KBM-7 (cell line): ENCODE measurements at regions not wholly inside any gene's neighbourhood (a gene's known extent, or its start where the extent isn't known, plus 50 kb on each side); places are given as distances from the start of the nearest gene placed in this dataset.
A peak's percentile ranks its signal among the peaks of the same experiment; 100 is the strongest.
"Not testable (repeated sequence)": the region's sequence is repeated elsewhere in the genome, so short reads cannot be mapped to it uniquely, and the experiment has no call there.

ENCODE experiments used
- DNase-seq: peaks from one replicate; pipeline ENCODE4 v3.0.0-alpha.2; 2015
- in situ Hi-C: fragments of 300-500 bp; cut with MboI; formaldehyde crosslinking; loops from 2 replicates; pipeline ENCODE4 v1.14.3; 2020; ENCODE audit warnings: low sequenced_read_pairs, low pct_unique_long_range_greater_than_20kb, mixed read lengths

GRCh38 chr16:88271296-88271695 lies 111.5 kb upstream of the ZNF469 start:
- in situ Hi-C loops, DNase-seq: not testable (repeated sequence)

- DNase-seq, in situ Hi-C loops: not testable (repeated sequence)
Measured at GRCh38 chr16:88271776-88272175, 111.0 kb upstream of the ZNF469 start.

- in situ Hi-C loops, result not testable (repeated sequence)
Measured at GRCh38 chr16:88272437-88272836, 110.3 kb upstream of the ZNF469 start.

GRCh38 chr16:88274126-88274750 lies 108.5 kb upstream of the ZNF469 start:
- DNase-seq, in situ Hi-C loops: not testable (repeated sequence)

More at GRCh38 chr16:88272437-88272836, 110.3 kb upstream of the ZNF469 start:
- not testable (repeated sequence) for DNase-seq

GRCh38 chr16:88274847-88275246 lies 107.9 kb upstream of the ZNF469 start:
- in situ Hi-C loops, result no loop called here

DNA sequence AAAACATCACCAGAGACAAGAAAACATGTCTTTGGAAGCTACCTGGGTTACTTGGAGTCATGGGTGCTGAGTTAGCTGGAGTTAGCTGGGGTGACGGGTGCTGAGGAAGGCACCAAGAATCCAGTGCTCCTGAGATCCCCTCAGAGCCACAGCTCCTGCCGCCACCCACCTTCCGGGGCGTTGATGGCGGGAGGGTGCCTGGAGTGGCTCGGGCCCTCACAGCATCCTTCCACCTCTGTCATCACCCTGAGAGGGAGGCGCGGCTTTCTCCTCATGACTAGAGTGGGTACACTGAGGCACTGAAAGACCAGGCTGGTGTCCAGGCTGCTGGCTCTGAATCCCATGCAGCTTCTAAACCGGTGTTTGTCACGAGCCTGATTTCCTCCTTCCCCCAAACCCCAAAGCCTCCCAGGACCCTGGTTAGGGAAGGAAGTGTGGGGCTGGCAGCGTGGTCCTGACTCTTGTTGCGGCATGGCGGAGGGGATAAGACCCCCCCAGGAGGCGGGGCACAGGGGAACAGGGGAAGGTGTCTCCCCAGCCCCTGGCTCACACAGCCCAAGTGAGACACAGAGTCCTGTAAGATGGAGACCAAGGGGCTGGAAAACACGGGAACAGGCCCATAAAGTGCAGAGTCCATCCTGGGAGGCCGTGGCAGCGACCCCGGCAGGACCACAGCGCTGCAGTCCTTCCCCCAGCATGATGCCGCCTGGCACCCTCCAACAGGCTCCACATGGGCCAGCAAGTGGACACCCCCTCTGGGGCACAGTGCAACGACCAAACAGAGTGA lies 107.2 kb upstream of the ZNF469 start:
- in situ Hi-C loops, DNase-seq: not testable (repeated sequence)

More at GRCh38 chr16:88274847-88275246, 107.9 kb upstream of the ZNF469 start:
- no peak for DNase-seq

- in situ Hi-C loops, DNase-seq: not testable (repeated sequence)
Measured at GRCh38 chr16:88276123-88276588, 106.6 kb upstream of the ZNF469 start.

GRCh38 chr16:88276591-88276990 lies 106.2 kb upstream of the ZNF469 start:
- DNase-seq, result no peak
- in situ Hi-C loops, result no loop called here

DNA sequence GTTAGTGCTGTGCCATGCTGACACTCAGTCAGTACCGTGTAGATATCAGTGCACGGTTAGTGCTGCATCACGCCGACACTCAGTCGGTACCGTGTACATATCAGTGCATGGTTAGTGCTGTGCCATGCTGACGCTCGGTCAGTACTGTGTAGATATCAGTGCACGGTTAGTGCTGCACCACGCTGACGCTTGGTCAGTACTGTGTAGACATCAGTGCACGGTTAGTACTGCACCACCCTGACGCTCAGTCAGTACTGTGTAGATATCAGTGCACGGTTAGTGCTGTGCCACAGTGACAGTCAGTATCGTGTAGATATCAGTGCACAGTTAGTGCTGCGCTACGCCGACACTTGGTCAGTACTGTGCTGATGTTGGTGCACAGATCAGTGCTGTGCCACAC lies 102.8 kb upstream of the ZNF469 start:
- DNase-seq, result no peak
- in situ Hi-C loops, result no loop called here

- in situ Hi-C loops, result no loop called here
- DNase-seq, result no peak
Measured at GRCh38 chr16:88281858-88282563, 100.7 kb upstream of the ZNF469 start.

DNA sequence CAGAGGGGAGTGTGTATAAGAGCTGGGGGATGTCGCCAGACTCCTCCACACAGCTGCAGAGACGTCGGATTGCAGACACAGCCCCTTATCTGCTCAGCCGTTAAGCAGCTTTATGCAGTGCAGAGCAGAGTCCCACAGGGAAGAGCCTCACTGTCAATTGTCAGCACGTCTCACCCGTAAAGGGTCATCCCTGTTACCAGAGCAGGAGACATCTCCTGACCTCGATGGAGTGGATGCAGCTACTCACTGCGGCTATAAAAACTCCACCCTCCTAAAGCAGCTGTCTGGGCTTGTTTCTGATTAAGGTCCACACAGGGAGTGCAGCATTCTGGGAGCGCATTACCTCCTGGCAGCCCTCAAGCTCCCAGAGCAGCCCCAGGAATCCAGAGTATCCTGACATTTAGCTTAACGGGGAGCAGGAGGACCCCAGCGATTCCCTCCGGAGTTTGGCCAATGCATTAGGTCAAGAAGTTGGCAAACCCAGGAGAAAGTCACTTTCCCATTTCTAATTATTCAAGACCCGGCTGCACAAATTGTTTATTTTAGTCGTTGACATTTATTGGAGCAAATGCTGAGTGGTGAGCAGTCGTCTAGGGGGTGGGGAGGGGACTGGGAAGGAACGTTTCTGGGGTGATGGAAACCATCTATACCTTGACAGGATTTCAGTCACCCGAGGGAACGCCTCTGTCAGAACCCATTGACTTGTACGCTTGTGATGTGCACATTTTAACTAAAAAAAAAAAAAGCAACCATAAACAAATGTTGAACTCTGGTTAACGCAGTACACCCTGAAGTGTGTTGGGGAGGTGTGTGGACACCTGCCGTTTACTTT lies 100.0 kb upstream of the ZNF469 start:
- DNase-seq, result no peak
- in situ Hi-C loops, result no loop called here

DNA sequence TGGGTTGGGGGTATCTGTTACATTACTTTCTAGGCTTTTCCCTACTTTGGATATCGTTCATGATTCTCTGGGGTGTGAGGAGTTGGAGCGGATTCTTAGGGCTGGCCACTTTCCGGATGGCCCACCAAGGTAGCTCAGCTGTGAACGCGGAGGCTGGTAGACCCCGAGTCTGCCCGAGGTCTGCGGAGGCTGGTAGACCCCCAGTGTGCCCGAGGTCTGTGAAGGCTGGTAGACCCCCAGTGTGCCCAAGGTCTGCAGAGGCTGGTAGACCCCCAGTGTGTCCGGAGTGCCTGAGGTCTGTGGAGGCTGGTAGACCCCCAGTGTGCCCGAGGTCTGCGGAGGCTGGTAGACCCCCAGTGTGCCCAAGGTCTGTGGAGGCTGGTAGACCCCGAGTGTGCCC lies 99.2 kb upstream of the ZNF469 start:
- no peak for DNase-seq
- in situ Hi-C loops, result no loop called here

DNA sequence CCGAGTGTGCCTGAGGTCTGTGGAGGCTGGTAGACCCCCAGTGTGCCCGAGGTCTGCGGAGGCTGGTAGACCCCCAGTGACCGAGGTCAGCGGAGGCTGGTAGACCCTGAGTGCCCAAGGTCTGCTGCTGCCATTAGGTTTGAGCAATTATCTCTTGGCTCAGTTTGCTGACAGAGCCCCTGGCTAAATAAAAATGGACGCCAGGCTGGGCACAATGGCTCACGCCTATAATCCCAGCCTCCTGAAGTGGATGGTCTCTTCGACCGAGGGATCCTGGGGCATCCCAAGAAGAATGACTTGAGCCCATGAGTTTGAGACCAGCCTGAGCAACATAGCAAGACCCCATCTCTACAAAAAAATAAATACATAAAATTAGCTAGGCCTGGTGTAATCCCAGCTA lies 98.7 kb upstream of the ZNF469 start:
- in situ Hi-C loops, result no loop called here
- no peak for DNase-seq

- in situ Hi-C loops, result no loop called here
- DNase-seq, result no peak
Measured at GRCh38 chr16:88284626-88285513, 97.9 kb upstream of the ZNF469 start.

- no peak for DNase-seq
- in situ Hi-C loops, result no loop called here
Measured at GRCh38 chr16:88285514-88285822, 97.3 kb upstream of the ZNF469 start.

DNA sequence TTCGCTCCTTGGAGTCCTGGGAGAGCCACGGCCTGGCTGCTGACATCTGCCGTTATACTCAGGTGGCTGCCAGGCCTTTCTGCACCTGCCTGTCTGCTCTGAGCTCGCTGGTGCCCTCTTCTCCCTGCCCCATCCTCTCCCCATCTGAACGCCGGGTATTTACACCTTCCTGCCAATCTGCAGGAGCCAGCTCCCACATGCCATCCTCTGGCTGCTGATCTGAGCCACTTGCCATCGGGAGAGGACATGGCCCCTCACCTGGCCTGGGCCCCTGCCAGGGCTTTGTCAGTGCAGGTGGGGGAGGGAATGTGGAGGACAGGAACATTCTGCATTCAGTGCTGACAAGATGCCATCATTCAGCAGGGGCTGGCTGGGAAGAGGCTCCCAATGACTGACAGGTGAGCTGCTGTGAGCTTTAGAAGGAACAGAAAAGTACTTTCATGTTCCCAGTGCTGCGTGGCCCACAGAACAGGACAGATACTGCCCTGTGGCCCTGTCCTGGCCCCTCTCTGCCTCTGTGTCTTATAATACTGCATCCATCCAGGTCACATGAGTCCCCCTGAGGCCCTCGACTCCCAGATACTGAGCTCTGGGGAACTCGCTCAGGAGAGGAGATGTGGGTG lies 96.3 kb upstream of the ZNF469 start:
- DNase-seq, result no peak
- in situ Hi-C loops, result no loop called here

DNA sequence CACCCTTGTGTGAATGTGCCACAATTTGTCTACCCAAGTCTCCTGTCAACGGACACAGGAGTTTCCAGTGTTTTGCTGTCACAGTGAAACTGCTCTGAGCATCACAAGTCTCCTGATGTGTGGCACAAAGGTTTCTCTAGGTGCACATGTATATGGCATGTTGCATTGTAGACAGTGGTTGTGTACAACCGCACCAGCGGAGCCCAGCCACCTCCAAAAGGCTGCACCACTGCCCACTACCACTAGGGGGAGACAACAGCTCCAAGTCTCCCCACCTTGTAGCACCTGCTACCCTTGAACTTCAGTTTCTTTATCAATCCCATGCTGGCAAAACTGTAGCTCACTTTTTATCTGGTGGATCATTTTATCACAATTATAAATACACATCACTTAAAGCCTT lies 95.5 kb upstream of the ZNF469 start:
- peak; percentile 82 for DNase-seq
- in situ Hi-C loops, result no loop called here

DNA sequence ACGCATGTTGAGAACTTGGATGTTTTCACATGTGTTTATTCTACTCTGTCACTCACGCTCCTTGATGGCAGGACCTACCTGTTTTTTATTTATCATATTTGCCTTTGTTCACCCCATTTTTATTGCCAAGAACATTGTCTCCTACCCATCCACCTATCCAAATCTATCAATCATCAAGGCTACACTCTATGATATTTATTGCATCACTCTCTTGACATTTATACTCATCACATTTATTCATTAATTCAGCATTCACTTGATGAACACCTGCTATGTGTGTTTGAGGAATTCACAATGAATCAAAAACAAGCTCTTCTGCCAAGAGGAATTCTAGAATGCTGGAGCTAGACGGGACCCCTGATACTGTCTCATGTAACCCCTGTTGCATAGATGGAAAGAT lies 94.5 kb upstream of the ZNF469 start:
- no peak for DNase-seq
- in situ Hi-C loops, result no loop called here
